Left cardiac atrium (tissue), 4 donors: ENCODE measurements at regions not wholly inside any gene's neighbourhood (a gene's known extent, or its start where the extent isn't known, plus 50 kb on each side); places are given as distances from the start of the nearest gene placed in this dataset.

Source experiments
- ATAC-seq, 2 donors: fragments of 200-7000 bp; cut with Tn5 transposase; one replicate each; pipeline ENCODE4 v1.9.1; 2020; ENCODE audit warnings: mild to moderate bottlenecking in 2 of 2, moderate library complexity in 2 of 2
- DNase-seq: peaks from one replicate; pipeline ENCODE4 v3.0.0-alpha.2; 2020
- intact Hi-C, 2 donors: fragments of 100-400 bp; cut with DNase I; formaldehyde crosslinking; loops; one replicate each; pipeline versions ENCODE4 v1.14.1 to v1.15.1; 2022 to 2023
- donor health status: DM: no; HTN: yes; CAD: no.
- donor health status: DM: no; HTN: yes; CAD: no; lungs with severe emphysema.
- donor health status: DM: yes; HTN: yes; CAD: no.
- donor health status: Dilated cardiomyopathy.

DNA sequence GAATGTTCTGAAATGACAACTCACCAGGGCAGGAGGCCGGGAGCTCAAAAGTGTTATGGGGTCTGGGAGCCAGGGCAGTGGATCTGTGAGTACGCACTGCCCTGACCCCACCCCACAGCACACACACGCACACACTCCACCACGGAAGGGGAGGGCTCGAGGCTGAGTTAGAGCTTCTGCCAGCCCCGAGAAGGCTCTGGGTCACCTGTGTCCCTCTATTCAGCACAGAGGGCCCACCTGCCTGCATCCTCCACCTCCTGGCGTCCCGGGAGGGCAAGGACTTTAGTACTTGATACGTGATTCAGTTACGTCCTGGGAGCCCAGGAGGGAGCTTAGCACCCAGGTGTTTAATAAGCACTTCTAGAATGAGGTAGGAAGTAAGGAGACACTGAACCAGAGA is 190.0 kb upstream of the GPR12 start:
- ATAC-seq (no peak), DNase-seq (no peak)
- intact Hi-C loops = no loop called here

DNA sequence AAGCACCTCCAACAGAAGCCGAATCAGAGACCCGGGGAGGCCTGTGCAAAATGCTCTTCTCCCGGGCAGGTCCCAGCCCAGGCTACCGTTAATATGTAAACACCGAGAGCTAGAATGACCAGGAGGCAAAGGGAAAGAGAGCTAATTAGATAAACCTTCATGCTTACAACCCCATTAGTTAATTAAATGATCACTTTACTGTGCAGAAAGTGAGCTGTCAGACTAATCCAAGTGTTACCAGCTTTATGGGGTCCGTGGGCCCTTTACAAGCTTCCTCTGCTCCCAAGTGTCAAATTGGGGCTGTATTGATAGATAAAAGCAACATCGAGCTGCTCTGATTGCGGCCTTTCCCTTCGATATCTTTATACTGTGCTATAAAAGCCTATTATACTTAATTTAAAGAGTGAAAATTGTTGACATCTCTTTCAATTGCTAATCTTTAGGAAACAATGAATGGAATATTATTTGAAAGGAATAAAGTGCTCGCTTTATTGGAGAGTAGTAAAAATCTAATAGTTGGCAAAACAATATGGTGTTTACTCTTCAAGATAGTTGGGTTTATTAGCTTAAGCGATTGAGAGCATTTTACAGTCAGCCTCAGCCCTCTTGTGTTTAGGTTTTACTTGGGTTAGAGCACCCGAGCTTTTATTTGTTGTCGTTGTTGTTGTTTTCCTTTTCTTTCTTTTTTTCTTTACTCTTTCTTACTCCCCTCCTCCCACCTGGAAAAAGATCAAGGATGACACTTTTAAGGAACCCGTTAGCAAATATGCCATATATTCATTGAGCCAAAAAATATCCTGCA is 189.3 kb upstream of the GPR12 start:
- ATAC-seq (no peak), DNase-seq (no peak)
- intact Hi-C loops = loop anchor here in 1 of 2 donors (5.0 kb wide), 1 partner anchor 407 kb away; no protein-coding TSS in a partner anchor

DNA sequence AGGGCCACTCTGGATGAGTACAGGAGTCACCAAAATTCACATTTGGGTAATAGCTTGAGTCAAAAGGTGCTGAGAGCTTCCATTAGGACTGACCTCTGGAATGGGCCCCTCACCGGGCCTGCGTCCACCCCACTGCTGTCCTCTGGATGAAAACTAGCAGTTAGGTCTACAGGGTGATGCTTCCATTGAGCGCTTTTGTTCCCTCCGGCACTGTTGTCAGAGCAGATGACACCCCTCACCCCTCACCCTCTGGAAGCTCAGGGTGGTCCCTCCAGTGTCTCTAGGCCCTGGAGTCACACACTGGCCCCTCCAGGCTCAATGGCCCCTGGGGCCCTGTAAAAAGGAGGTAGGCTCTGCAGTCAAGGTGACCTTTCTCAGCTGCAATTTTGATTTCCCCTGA is 187.8 kb upstream of the GPR12 start:
- intact Hi-C loops = loop anchor here in 1 of 2 donors (5.0 kb wide), 1 partner anchor 409 kb away; no protein-coding TSS in a partner anchor
- ATAC-seq (no peak), DNase-seq (no peak)

DNA sequence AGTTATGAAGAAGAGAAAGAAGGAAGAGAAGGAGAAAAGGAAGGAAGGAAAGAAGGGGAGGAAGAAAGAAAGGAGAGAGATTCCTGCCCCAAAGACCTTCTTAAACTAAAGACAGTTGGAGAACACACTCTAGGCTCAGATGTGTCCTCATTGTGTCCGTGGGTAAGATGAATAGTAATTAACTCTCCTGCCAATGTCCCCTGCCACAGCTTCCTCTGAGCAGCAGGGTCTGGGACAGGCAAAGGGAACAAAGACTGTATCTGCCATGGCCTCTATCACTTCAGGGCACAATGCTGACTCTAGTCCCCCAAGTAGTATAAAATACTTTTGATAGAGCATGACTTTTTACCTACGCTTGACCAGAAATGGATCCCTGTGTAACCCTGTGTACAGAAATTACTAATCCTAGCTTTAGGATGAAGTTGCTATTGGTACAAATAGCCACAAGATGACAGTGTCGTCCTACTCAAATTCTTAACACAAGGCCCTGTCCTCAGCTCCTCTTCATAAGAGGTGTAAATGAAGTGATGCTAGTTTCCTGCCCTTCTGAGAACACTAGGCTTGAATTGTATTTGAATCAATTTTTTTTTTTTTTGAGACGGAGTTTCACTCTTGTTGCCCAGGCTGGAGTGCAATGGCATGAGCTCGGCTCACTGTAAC is 186.2 kb upstream of the GPR12 start:
- DNase-seq (no peak), ATAC-seq (peak; percentile 78 to 80)
- intact Hi-C loops = loop anchor here (2.0 to 5.0 kb wide), 2 partner anchors 410 to 412 kb away; no protein-coding TSS in a partner anchor

DNA sequence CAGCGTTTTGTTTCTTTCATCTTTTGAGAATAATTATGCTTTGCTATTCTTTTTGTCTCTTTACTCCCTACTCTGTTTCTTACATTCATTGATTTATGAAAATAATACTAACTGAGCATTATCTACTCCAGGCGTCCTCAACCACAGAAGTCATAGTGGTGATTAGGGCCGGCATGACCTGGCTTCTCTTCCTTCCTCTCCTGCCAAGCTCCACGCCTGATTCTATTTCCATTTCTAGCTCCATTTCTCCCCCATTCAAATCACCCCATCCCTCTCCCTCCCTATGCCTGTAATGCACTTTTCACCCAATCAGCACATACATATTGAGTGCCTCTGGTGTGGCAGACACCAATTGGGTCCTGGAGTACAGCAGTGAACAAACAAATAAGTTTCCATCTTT is 183.2 kb upstream of the GPR12 start:
- DNase-seq (no peak), ATAC-seq (peak in 1 of 2 donors; percentile 41)
- intact Hi-C loops = no loop called here

DNA sequence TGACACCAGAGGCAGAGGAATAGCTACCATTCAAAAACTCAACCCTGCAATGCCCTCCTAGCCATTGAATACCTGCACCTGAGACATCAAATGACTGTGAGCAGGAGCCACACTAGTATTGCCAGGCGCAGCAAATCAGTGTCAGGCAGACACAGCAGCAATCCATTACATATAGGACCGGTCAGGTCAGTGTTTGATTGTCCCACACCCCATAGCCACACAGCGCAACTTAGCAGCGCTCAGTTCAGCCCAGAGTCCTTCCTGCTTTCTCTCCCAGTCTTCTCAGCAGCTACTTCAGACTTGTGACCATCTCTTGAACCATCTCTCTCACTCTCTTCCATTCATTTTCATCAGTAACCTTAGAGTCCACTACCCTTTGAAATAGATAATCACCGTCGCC is 181.6 kb upstream of the GPR12 start:
- intact Hi-C loops = no loop called here
- no peak for ATAC-seq

DNA sequence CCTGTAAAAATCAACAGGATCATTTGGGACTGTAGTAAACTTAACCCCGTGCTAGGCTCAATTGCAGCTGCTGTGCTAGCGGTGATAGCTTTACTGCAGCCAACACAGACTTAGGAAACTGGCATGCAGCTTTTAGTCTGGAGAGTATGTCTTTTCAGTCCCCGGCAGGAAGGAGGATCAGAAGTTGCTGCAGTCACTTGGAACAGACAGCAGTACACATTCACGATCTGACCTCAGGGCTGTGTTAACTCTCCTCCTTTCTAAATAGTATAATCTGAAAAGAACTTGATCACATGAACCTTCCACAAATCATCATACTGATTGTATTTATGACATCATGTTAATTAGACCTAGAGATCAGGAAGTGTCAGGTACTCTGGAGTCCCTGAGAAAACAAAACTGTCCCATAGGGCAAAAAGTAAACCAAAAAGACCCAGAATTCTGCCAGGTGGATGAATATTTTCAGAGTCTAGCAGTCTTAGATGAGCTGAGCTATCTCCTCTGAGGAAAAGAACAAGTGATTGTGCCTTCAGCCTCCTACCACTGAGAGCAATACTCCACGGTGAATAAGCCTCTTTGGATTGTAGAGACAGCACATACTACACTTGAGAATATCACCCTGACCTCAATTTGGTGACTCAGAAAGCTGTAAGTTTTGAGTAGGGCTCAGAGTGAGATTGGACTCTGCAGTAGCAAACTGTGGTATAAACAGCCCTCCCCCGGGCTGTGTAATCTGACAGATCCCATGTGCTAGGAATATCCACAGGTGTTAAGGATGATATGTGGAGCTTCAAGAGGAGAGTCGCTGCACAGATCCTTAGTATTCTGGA is 181.0 kb upstream of the GPR12 start:
- intact Hi-C loops = no loop called here
- peak in 1 of 2 donors; percentile 92 for ATAC-seq
- no peak for DNase-seq

More for the DNA sequence above, 181.6 kb upstream of the GPR12 start:
- no peak for DNase-seq

DNA sequence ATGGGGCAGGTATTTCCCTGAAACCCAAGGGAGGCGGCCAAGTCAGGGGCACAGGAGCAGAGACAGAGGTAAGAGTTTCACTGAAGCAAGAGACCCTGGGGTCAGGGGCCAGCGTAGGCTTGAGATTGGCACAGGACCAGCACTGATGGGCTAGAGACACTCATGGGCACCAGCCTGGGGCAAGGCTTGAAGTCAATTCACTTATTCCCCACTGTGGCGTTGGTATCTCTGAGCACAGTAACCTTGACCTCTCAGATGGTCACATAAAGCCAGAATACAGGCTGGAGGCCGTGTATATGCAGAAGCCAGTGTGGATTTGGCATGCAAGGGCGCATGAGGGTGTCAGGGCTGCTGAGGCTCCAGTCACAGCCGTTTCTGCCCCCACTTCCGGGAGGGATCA is 173.5 kb upstream of the GPR12 start:
- intact Hi-C loops = no loop called here
- no peak for ATAC-seq
- DNase-seq = no peak

DNA sequence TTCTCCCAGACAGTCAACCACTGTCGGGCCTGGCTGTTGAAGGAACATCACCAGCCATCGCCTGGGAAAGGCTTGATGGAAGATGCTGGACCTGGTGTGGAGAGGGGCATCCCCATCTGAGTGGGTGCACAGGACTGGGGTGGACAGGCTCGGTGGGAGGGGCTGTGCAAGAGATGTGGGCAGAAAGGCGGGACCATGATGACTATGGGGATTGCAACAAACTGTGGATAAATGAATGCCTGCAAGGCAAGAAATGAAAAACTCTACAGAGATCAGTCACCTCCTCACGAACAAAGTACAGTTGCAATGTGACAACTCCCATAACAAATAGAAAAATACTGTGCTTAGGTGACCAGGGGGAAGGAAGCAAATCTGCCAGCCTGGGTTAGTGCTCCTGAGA is 171.9 kb upstream of the GPR12 start:
- ATAC-seq = no peak
- DNase-seq = no peak
- intact Hi-C loops = no loop called here

DNA sequence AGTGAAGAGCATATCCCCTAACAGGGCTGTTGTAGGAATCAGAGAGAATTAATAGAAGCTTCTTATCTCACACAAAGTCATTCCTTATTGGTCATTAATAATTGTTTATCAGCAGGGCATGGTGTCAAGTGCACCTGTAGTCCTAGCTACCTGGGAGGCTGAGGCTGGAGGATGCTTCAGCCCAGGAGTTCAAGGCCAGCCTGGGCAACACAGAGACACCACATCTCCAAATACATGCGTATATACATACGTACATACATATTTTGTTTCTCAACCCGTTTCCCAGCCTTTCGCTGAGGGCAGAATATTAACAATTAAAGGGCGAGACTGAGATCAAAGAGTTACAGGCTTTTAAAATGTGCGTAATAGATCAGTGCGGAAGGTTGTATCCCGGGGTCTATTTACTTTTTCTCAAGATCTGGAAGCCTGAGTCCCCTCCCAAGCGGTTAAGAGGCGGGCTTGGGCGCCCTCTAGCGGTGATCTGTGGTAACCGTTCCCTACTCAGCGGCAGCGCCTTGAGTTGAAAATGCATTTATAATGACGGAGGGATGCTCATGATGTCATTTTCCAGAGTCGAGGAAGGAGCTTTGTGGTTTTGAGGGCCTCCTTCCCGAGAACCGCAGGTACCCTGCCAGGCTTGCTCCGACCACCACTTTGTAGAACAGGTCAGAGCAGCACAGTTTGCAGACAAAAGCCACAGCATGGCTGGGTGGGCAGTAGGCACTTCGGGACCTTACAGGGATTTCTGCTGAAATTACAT is 169.6 kb upstream of the GPR12 start:
- intact Hi-C loops = loop anchor here (2.0 to 5.0 kb wide), 3 partner anchors 58 to 223 kb away; no protein-coding TSS in a partner anchor
- DNase-seq = peak; percentile 68
- peak; percentile 78 to 82 for ATAC-seq

DNA sequence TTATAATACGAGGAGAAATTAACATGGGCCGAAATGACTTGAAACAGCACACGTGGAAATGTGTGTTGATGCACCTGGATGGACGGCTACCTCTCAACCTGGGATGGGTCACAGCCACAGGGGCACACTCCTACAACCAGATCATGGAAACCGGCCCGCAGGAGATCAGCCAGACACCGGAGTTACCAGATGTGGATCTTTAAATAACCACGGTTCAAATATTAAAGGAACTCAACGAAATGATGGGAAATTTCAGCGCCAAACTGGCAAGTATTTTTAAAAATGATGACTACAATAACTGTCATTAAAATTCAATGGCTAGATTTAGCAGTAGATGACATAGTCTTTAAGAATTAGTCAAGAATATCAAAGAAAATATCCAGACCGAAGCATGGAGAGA is 166.9 kb upstream of the GPR12 start:
- ATAC-seq (no peak), DNase-seq (no peak)
- intact Hi-C loops = loop anchor here (5.0 kb wide), 2 partner anchors 55 to 220 kb away; no protein-coding TSS in a partner anchor

DNA sequence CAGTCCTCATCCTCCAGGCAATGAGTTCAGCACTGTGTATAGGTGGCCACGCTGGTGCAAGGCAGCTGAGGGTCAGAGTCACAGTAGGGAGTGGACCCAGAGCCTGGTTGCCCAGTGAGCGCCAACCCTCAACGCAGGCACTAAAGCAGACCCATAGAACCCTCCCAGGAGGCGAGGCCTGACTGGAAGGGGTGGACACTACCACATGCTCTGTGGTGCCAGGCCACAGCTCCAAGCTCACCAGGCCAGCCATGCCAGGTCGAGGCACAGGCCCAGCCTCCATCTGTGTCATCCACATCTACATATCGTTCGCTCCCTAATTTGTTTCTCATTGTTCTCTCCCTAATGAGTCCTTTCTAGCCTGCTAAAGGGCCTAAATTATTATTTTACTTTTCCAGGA is 165.8 kb upstream of the GPR12 start:
- intact Hi-C loops = loop anchor here (5.0 kb wide), 2 partner anchors 54 to 219 kb away; no protein-coding TSS in a partner anchor
- DNase-seq (no peak), ATAC-seq (no peak)

DNA sequence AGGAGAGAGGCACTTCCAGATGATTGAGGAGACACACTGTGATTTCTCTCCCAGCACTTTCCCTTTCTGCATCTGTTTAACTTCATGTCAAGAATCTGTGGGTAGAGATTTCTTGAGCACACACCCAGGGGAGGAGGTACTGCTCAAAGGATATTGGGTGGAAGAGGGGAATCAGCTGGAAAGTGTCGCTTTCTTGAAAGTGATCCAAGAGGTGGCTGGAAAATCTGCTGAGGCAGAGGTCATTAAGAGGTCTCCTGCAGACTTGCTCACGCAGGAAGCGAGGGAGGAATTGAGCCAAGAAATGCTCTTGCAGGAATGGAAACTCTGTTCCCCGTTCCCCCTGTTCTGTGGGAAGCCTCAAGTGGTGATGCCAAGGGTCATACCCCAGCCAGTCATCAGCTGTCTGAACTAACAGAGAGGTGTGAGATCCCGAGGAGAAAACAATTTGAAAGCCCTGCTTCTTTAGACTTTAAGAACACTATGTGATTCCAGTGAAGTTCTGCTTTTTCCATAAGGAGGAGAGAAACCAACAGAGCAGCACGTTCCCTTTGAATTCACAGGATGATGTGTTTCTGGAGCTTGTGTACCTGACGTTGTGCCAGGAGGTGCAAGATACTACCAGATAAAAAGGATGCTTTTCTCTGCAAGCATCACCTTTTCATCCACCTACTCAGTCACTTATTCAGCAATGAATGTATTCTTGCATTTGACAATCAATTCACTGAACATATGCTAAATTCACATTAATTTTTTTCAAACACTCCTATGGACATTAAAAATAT is 163.4 kb upstream of the GPR12 start:
- ATAC-seq = peak; percentile 41 to 69

DNA sequence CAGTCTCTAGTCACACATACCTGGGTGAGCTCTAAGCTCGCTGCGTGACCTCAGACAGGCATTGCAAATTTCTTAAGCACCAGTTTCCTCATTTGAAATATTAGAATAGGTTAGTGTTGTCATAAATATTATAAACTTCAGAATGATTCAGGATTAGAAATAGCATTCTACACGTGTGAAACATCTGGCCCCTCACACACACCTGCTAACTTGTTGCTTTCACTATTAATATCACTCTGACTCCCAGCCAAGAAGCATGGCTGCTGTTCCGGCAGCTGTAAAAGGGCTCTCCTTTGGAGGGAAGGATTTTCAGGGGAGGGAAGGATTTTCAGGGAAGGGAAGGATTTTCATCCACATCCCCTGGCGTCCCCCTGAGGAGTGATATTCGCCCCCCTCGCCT is 161.3 kb upstream of the GPR12 start:
- DNase-seq (no peak), ATAC-seq (no peak)
- intact Hi-C loops = no loop called here

More for the DNA sequence above, 163.4 kb upstream of the GPR12 start:
- intact Hi-C loops = no loop called here
- no peak for DNase-seq

DNA sequence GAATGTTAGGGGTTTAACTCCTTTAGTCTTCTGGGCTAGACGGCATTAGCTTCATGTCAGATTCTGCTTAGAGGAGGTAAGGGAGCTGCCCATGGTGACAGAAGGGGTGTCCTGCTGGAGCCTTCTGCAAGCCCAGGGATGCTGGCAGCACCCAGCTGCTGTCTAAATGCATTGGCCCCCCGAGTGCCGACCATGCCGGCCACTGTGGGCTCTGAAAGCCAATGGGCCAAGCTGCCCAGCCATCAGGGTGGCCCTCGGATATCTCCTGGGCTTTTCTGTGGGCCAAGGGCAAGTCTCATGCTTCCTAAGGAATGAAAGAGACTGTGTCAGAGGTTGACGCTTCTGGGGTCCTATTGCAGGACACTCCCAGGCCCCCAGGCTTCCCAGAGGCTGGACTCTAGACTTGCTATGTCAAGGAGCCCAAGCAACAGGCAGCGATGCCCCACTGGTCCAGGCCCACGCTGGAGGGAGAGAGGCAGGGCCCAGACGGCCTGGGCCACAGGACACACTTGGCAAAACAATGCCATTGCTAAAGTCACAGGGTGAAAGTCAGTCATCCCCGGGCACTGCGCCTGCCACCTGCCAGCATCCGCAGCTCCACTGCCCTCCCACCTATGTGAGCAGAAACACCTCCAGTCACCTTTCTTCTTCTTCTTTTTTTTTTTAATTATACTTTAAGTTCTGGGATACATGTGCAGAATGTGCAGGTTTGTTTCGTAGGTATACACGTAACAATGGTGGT is 160.2 kb upstream of the GPR12 start:
- ATAC-seq (no peak), DNase-seq (no peak)
- intact Hi-C loops = no loop called here

DNA sequence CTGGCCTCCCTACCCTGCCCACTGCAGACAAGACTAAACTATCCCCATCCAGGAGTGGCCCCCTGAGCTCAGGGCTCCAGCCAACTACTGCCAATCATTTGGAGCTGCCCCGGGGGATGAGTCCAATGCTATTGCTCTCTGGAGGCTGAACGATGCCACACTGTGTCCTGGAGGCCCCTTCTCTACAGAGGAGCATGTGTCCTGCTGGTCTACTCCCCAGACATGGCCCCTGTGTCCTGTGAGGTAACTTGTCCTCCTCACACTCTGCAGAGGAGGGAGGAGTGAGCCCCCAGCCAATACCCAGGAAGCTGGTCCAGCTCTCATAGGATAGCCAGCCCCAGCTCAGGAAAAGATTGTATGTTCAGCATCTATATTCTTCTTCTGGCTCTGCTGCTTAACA is 159.1 kb upstream of the GPR12 start:
- intact Hi-C loops = no loop called here
- ATAC-seq = no peak

DNA sequence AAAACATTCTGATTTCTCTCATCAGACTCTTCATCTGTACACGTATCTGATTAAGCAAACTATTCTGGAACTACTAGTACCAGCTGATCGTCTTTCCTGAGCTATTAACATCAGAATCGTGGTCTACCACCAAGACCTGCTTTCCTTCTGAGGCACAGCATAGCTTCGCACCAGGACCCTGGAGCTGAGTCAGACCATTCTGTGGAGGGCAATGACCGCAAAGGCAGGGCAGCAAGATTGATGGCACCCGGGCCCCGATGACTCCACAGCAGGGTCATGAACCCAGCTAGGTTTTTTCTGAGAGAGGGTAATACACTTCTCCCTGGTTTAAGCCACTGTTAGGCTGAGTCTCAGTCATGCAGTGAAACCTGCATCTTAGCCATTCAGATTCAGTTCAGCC is 158.7 kb upstream of the GPR12 start:
- ATAC-seq (no peak), DNase-seq (no peak)
- intact Hi-C loops = no loop called here

More for the DNA sequence above, 159.1 kb upstream of the GPR12 start:
- DNase-seq = no peak
